Thyroid gland (tissue), 4 donors: ENCODE measurements at regions not wholly inside any gene's neighbourhood (a gene's known extent, or its start where the extent isn't known, plus 50 kb on each side); places are given as distances from the start of the nearest gene placed in this dataset.

Experiments
- DNase-seq, 2 donors: peaks; one replicate each; pipeline ENCODE4 v3.0.0-alpha.2; 2019
- H3K27ac ChIP-seq, 3 donors: fragments of 200-600 bp; sonication (generic); 1 replicate in 2 of 3; 2 replicates in 1 of 3; pipeline ENCODE4 v1.5.1; 2016 to 2019; ENCODE audit warnings: mild to moderate bottlenecking in 1 of 3, moderate library complexity in 1 of 3
- H3K27me3 ChIP-seq: fragments of 200-600 bp; sonication (generic); one replicate; pipeline ENCODE4 v1.5.1; 2019
- H3K36me3 ChIP-seq, 2 donors: fragments of 200-600 bp; sonication (generic); one replicate each; pipeline ENCODE4 v1.5.1; 2016 to 2019
- H3K4me1 ChIP-seq, 2 donors: fragments of 200-600 bp; sonication (generic); one replicate each; pipeline ENCODE4 v1.5.1; 2017 to 2019
- H3K4me3 ChIP-seq, 3 donors: fragments of 200-600 bp; sonication (generic); replicated peaks in 1 of 3; 1 replicate in 2 of 3; 2 replicates in 1 of 3; pipeline ENCODE4 v1.5.1; 2016; ENCODE audit warnings: mild to moderate bottlenecking in 1 of 3
- H3K9me3 ChIP-seq: fragments of 200-600 bp; sonication (generic); one replicate; pipeline ENCODE4 v1.5.1; 2017
- CTCF ChIP-seq, 6 experiments: fragments of 200-600 bp in 3 of 6; fragments of 450-650 bp in 3 of 6; sonication (generic) in 3 of 6; IDR thresholded peaks; one replicate each; pipeline ENCODE4 v1.5.1; 2016 to 2019; ENCODE audit warnings: antibody characterized with exemption in 6 of 6, mild to moderate bottlenecking in 2 of 6, inconsistent platforms in 1 of 6, moderate library complexity in 1 of 6
- POLR2A ChIP-seq, 2 donors: fragments of 450-650 bp; IDR thresholded peaks; one replicate each; pipeline ENCODE4 v1.6.1; 2017; ENCODE audit warnings: antibody characterized with exemption in 2 of 2, mild to moderate bottlenecking in 2 of 2, moderate library complexity in 1 of 2
- WGBS, 2 donors: methylation state at CpG; one replicate each; pipeline ENCODE4 v1.1.5; 2017; 5-methylcytosine and 5-hydroxymethylcytosine counted together
- intact Hi-C: fragments of 100-400 bp; cut with DNase I; formaldehyde crosslinking; loops from one replicate; pipeline ENCODE4 v1.15.1; 2023

GRCh38 chr22:48234011-48234410 lies 1471.6 kb downstream of the TBC1D22A start:
- WGBS, 2 donors: 89 to 91% methylated on average over 8 of the region's 8 CpGs
- intact Hi-C loops: no loop called here

GRCh38 chr22:48233586-48233985 lies 1471.1 kb downstream of the TBC1D22A start:
- Histone ChIP-seq H3K27me3 (no peaks in the 10 kb centered on the region), H3K36me3 (no peaks in the 10 kb centered on the region), H3K4me1 (no peaks in the 10 kb centered on the region), H3K27ac (no peak overlapping the region), H3K9me3 (no peaks in the 10 kb centered on the region), H3K4me3 (no peak overlapping the region)
- DNase-seq: no peak
- intact Hi-C loops: no loop called here
- WGBS, 2 donors: 96 to 99% methylated on average over 1 of the region's 1 CpG
- no peak for TF ChIP-seq POLR2A (IDR thresholded peaks at IDR 0.05)
- TF ChIP-seq CTCF (IDR thresholded peaks at IDR 0.05): no peak

More at GRCh38 chr22:48234011-48234410, 1471.6 kb downstream of the TBC1D22A start:
- H3K36me3 ChIP-seq: no peaks in the 10 kb centered on the region
- DNase-seq: no peak
- H3K27me3 ChIP-seq: no peaks in the 10 kb centered on the region
- no peaks in the 10 kb centered on the region for H3K9me3 ChIP-seq
- H3K27ac ChIP-seq: no peak overlapping the region
- H3K4me3 ChIP-seq: no peak overlapping the region
- no peaks in the 10 kb centered on the region for H3K4me1 ChIP-seq
- TF ChIP-seq POLR2A (IDR thresholded peaks at IDR 0.05) (no peak), CTCF (IDR thresholded peaks at IDR 0.05) (no peak)

GRCh38 chr22:48228468-48228867 lies 1466.0 kb downstream of the TBC1D22A start:
- DNase-seq: no peak
- intact Hi-C loops: no loop called here
- Histone ChIP-seq H3K9me3 (no peaks in the 10 kb centered on the region), H3K27me3 (no peaks in the 10 kb centered on the region), H3K4me1 (no peaks in the 10 kb centered on the region), H3K36me3 (no peaks in the 10 kb centered on the region), H3K4me3 (no peak overlapping the region), H3K27ac (no peak overlapping the region)
- TF ChIP-seq CTCF (IDR thresholded peaks at IDR 0.05): no peak
- TF ChIP-seq POLR2A (IDR thresholded peaks at IDR 0.05): no peak
- 88 to 93% methylated on average over 2 to 5 of the region's 5 CpGs for WGBS, 2 donors

- no peak for DNase-seq
- no peaks in the 10 kb centered on the region for H3K27me3 ChIP-seq
- no peaks in the 10 kb centered on the region for H3K4me1 ChIP-seq
- H3K27ac ChIP-seq: no peak overlapping the region
- H3K36me3 ChIP-seq: no peaks in the 10 kb centered on the region
- no peaks in the 10 kb centered on the region for H3K9me3 ChIP-seq
- TF ChIP-seq POLR2A (IDR thresholded peaks at IDR 0.05) (no peak), CTCF (IDR thresholded peaks at IDR 0.05) (no peak)
- 85 to 88% methylated on average over 4 of the region's 4 CpGs for WGBS, 2 donors
- no peak overlapping the region for H3K4me3 ChIP-seq
- intact Hi-C loops: no loop called here
These were observed 1465.0 kb downstream of the TBC1D22A start for GRCh38 chr22:48227341-48228018.

- intact Hi-C loops: no loop called here
- Histone ChIP-seq H3K27me3 (no peaks in the 10 kb centered on the region), H3K4me1 (no peaks in the 10 kb centered on the region), H3K36me3 (no peaks in the 10 kb centered on the region), H3K27ac (no peak overlapping the region), H3K4me3 (no peak overlapping the region), H3K9me3 (no peaks in the 10 kb centered on the region)
- DNase-seq: no peak
- 85 to 87% methylated on average over 21 of the region's 23 CpGs for WGBS, 2 donors
- TF ChIP-seq POLR2A (IDR thresholded peaks at IDR 0.05) (no peak), CTCF (IDR thresholded peaks at IDR 0.05) (no peak)
These were observed 1463.9 kb downstream of the TBC1D22A start for GRCh38 chr22:48226026-48227013.
